ENCODE measurements at regions not wholly inside any gene's neighbourhood (a gene's known extent, or its start where the extent isn't known, plus 50 kb on each side); places are given as distances from the start of the nearest gene placed in this dataset.

GRCh38 chr2:217468042-217468830 is 534.6 kb downstream of the TNS1 start:
- no peak for DNase-seq

DNA sequence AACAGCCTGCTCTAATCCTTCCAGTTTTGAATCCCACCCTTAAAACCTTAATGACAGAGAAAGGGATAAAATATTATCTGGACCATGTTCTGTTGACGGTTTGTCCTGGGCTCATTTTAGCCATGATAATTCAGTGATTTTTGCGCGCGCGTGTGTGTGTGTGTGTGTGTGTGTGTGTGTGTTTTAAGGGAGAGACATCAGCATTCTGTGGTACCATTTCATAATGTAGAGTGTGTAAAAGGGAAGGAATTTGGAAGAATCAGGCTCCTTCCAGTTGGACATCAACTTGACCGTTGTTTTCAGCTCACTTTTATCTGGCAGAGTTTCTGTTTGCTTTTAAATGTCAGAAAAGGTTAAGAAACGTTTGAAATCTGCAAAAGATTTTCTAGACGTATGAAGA is 535.5 kb downstream of the TNS1 start:
- no peak for DNase-seq

DNA sequence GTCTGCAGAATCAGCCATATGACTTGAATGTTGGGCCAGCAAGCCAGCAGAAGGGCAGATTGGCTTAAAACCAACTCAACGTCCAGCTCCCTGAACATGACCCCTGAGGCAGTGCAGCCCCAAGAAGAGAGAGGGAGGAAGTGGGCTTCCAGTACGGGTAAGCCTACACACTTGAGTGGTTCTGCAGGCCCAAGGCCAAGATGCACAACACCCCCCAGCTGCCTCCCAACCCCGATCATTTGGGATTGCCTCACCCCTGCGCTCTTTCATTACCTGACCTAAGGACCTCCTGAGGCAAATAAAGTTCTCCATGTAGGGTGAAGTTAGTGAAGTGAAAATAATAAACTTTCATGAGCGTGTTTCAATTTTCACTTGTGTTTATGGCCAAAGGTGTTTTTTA is 536.0 kb downstream of the TNS1 start:
- no peak for DNase-seq

- DNase-seq = no peak
These were observed 536.7 kb downstream of the TNS1 start for GRCh38 chr2:217466104-217466503.

DNA sequence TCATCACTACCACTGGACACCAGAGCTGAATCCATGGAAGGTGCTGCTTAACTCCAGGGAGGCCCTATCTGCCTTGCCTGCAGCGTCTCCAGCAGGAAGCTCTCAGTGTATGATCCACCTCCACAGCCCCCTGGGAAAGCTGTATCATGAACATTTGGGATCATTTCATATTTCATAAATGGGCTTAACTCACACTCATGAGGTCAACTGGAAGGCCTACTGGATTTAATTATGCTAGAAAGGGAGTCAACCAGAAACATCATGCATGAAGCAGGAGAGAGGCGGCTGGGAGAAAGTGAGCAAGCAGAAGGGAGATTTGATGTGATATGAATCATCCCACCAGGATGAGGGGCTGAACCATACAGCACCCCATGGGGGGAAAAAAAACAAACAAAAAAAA is 537.7 kb downstream of the TNS1 start:
- no peak for DNase-seq

GRCh38 chr2:217463402-217464075 is 539.3 kb downstream of the TNS1 start:
- DNase-seq = no peak

DNA sequence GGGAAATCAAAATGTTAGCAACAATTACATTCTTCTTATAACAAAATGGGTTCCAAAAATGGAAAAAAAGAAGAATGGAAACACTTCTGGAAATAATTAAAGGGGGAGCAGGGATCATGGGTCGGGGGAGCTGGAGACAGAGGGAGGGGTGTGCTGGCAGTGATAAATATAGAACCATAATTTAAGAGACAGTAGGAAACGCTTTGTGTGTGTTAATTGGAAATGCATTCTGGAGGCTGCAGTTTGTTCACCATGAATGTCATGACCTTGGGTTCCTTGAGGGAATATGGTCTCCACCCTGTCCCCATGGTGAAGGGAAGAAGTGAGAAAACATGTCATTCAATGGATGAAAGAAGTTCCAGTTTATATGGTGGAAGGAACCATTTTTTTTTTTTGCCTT is 540.7 kb downstream of the TNS1 start:
- no peak for DNase-seq

DNA sequence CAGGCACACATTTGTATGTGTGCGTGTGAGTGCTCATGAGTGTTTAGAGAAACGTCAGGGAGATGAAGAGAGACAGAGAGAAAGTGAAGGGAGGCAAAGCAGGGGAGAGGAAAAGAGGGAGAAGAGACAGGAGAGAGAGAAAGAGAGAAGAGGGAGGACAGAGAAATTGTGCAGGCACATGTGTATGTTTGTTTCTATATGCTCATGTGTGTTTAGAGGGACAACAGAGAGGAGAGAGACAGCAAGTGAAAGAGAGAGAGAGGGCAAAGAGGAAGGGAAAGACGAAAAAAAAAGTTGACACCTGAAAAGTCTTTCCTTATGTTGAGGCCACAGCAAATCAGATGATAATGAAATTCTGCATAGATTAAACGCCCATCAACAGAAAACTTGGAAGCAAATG is 541.1 kb downstream of the TNS1 start:
- DNase-seq = no peak

DNA sequence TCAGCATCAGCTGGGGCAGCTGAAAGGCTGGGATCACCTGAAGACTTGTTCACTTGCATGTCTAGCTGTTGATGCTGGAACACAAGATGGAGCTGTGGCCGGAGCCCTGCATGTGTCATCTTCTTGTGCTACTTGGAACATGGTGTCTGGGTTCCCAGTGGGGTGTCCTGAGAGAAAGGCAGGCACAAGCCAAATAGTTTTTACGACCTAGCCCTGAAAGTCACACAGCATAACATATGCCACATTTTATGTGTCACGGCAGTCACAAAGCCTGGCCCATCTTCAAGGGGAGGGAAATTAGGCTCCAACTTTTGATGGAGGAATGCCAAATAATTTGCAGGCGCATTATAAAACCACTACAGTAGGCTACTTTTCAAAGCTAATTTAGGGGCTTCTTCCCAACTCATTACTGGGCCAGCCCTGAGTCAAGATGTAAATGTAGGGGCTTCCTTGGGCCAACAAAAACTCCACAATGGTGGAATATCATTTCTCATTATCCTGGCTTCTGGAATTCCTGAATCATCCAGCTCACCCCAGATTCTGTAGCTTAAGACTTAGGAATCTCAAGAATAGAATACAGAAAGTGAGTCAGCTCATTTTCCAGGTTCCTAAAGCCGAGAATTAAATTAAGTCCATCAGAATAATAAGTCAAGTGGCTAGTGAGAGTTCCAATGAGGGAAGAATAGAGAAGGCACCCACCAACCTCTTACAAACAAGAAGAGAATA is 543.0 kb downstream of the TNS1 start:
- no peak for DNase-seq

GRCh38 chr2:217459016-217459415 is 543.8 kb downstream of the TNS1 start:
- DNase-seq = no peak

GRCh38 chr2:217456016-217456415 is 546.8 kb downstream of the TNS1 start:
- no peak for DNase-seq

DNA sequence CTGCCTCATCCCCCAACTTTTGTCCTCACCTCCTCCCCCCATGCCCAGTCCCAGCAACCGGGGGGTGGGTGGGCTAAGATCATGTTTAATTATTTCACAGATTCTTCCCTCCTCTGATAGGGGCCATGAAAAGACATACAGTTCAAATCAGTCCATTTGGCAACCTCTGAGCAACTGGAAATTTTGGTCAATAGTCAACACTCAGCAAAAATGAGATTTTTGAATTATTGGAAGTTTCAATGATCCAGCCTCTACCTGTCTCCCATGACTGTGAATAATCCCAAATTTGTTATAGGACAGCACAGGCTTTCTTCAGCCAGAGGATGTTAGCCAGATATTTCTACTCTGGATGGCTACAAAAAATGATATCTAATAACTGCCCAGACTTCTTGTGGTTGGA is 549.9 kb downstream of the TNS1 start:
- DNase-seq = no peak

- no peak for DNase-seq
These were observed 551.1 kb downstream of the TNS1 start for GRCh38 chr2:217451666-217452065.

DNA sequence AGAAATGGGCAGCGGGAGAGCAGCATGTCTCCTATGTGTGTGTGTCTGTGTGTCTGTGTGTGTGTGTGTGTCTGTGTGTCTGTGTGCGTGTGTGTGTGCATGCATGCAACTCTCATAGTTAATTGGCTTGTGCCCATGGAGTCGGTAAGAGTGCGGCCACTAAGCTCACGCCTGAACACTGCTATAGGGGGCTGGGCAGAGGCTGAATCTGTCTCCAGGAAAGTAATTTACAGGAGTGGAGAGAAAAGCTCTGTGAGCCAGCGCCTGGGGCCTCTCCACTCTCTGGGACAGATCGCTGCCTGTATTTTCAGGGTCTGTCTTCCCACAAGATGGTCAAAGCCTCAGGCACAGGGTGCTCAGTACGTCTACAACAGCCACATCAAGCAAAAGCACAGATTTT is 553.4 kb downstream of the TNS1 start:
- no peak for DNase-seq

GRCh38 chr2:217448860-217449259 is 553.9 kb downstream of the TNS1 start:
- DNase-seq = no peak

DNA sequence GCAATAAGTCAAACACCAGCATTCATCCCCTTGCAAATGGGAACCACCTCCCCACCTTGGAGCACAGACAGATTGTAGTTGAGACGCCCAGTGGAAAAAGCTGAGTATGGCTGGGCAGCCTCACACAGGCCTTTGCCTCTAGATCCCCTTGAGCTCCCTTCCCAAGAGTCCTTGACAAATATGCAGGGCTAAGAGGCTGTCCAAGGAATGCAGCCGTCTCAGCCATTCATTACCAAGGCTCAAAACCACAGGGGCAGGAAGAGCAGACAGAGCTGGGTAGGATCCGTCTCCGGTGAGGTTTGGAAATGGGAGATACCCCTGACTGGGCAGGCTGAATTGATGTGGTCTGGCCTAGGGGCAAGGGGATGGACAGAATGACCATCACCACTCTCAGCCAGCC is 557.1 kb downstream of the TNS1 start:
- peak; percentile 58 for DNase-seq

- DNase-seq = no peak
These were observed 557.9 kb downstream of the TNS1 start for GRCh38 chr2:217444932-217445331.

GRCh38 chr2:217444509-217444908 is 558.3 kb downstream of the TNS1 start:
- DNase-seq = no peak

GRCh38 chr2:217443601-217444000 is 559.2 kb downstream of the TNS1 start:
- no peak for DNase-seq

GRCh38 chr2:217440000-217440399 is 562.8 kb downstream of the TNS1 start:
- no peak for DNase-seq

- no peak for DNase-seq
These were observed 564.0 kb downstream of the TNS1 start for GRCh38 chr2:217438821-217439220.

- DNase-seq = no peak
These were observed 564.7 kb downstream of the TNS1 start for GRCh38 chr2:217438136-217438535.

DNA sequence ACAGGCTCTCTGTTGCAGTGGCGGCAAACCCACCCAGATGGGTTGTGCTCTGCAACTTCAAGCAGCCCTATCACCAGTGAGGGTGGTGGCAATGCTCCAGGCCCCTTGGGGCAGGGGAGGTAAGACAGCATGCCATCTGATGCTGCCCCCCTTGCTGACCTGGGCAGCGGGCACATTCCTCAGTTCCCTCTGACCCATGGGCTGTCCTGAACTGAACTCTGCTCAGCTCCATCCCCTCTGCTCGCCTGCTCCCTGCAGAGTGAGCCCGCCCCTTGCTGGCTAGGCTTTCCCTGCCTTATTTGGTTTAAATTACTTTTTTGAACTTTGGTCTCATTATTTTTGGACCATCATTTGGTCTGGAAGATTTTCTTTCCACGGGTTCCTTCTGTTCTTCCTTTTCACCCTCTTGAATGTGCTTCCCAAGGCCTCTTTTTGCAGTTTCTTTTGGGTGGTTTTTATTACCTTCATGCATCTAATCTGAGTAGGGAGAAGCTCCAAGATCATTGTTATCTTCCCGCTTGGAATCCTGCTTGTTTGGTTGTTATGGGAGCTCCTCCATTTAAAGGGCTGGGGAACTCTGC is 565.4 kb downstream of the TNS1 start:
- peak; percentile 45 for DNase-seq

DNA sequence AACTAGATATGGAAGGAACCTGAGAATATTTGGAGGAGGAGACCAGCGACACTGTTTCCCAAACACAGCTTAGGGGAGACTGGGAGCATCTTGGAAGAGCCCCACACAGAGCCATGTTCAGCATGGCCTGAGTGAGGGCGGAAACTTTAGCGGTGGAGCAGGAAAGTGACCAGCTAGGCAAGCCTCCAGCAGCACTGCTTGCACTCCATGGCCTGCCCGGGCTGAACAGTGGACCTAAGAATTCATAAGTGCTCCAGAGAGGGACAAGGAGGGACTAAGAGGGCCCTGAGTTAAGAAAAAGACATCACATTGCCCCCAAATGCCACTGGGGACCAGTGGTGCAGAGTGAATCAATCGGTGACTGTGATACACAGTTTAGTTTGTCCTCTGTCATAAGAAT is 566.4 kb downstream of the TNS1 start:
- DNase-seq = peak; percentile 38
